ENCODE measurements at regions not wholly inside any gene's neighbourhood (a gene's known extent, or its start where the extent isn't known, plus 50 kb on each side); places are given as distances from the start of the nearest gene placed in this dataset.

- TF ChIP-seq ZBTB33 (IDR thresholded peaks at IDR 0.05; ENCODE audit: borderline replicate concordance, low read depth) (no peak), RAD21 (IDR thresholded peaks at IDR 0.05; ENCODE audit: low read length) (no peak)
Measured at GRCh38 chr7:3206101-3206500, 95.0 kb upstream of the SDK1 start (continued).

DNA sequence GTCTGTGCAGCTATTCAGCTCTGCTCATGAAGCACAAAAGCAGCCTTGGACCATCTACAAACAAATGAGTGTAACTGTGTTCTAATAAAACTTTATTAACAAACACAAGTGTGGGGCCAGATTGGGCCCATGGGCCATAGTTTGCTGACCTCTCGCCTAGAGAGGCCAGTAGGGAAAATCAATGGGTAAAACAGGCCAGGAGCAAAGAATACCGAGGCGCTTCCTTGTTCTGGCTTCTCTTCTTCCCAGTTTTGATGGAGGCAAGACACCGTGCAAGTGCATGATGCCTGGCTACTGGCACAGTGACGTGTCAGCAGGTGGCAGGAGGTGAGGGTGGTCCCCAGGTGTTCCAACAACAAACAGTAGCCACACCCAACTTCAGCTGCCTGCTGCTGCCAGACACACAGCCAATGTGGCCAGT is 94.3 kb upstream of the SDK1 start:
- Histone ChIP-seq H3K4me1 (ENCODE audit: control insufficient read depth in 1 of 2, insufficient read depth in 2 of 2, low read depth in 1 of 2, low read length in 1 of 2) (no peaks in the 10 kb centered on the region), H3K4me3 (ENCODE audit: low read depth in 2 of 2, low read length in 1 of 2) (no peak overlapping the region), H3K9me3 (no peaks in the 10 kb centered on the region; the same call in 1 of the 2 replicates), H3K79me2 (ENCODE audit: insufficient read depth) (no peaks in the 10 kb centered on the region), H3K27ac (ENCODE audit: low read depth in 2 of 2, low read length in 1 of 2) (no peak overlapping the region), H3K4me2 (no peak overlapping the region), H3K36me3 (replicated peaks in 1 of 2; ENCODE audit: control insufficient read depth in 1 of 2, insufficient read depth in 2 of 2, low read length in 1 of 2) (no peaks in the 10 kb centered on the region), H3F3A (replicated peaks; ENCODE audit: insufficient read depth) (no peaks in the 10 kb centered on the region), H4K20me1 (ENCODE audit: insufficient read depth) (no peaks in the 10 kb centered on the region), H2AFZ (ENCODE audit: low read depth) (no peak overlapping the region), H3K27me3 (ENCODE audit: insufficient read depth) (no peaks in the 10 kb centered on the region), H3K9me2 (no peaks in the 10 kb centered on the region), H3K9ac (no peak overlapping the region)
- TF ChIP-seq EP300 (IDR thresholded peaks at IDR 0.05; ENCODE audit: borderline replicate concordance in 1 of 2, low read depth in 1 of 2, low read length in 1 of 2) (no peak), NFIC (IDR thresholded peaks at IDR 0.05; ENCODE audit: borderline replicate concordance) (no peak)
- TF ChIP-seq, protein P1, sequence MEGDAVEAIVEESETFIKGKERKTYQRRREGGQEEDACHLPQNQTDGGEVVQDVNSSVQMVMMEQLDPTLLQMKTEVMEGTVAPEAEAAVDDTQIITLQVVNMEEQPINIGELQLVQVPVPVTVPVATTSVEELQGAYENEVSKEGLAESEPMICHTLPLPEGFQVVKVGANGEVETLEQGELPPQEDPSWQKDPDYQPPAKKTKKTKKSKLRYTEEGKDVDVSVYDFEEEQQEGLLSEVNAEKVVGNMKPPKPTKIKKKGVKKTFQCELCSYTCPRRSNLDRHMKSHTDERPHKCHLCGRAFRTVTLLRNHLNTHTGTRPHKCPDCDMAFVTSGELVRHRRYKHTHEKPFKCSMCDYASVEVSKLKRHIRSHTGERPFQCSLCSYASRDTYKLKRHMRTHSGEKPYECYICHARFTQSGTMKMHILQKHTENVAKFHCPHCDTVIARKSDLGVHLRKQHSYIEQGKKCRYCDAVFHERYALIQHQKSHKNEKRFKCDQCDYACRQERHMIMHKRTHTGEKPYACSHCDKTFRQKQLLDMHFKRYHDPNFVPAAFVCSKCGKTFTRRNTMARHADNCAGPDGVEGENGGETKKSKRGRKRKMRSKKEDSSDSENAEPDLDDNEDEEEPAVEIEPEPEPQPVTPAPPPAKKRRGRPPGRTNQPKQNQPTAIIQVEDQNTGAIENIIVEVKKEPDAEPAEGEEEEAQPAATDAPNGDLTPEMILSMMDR (IDR thresholded peaks at IDR 0.05): no peak
- CTCF ChIA-PET: no interaction called here
- POLR2A ChIA-PET: no interaction called here
- no peak for DNase-seq
- 43% methylated on average over 5 of the region's 5 CpGs for WGBS (ENCODE audit: low lambda C conversion rate)

GRCh38 chr7:3207387-3207902 is 93.6 kb upstream of the SDK1 start:
- H4K20me1 ChIP-seq (ENCODE audit: insufficient read depth): no peaks in the 10 kb centered on the region
- ChIA-PET CTCF (no interaction called here), POLR2A (no interaction called here)

More at GRCh38 chr7:3207387-3207902, 93.6 kb upstream of the SDK1 start:
- no peaks in the 10 kb centered on the region for H3F3A ChIP-seq (replicated peaks; ENCODE audit: insufficient read depth)
- H3K4me3 ChIP-seq (ENCODE audit: low read depth in 2 of 2, low read length in 1 of 2): no peak overlapping the region
- no peak overlapping the region for H2AFZ ChIP-seq (ENCODE audit: low read depth)
- no peaks in the 10 kb centered on the region for H3K4me1 ChIP-seq (ENCODE audit: control insufficient read depth in 1 of 2, insufficient read depth in 2 of 2, low read depth in 1 of 2, low read length in 1 of 2)
- H3K9me3 ChIP-seq: no peaks in the 10 kb centered on the region; the same call in 1 of the 2 replicates
- no peaks in the 10 kb centered on the region for H3K27me3 ChIP-seq (ENCODE audit: insufficient read depth)
- H3K4me2 ChIP-seq: no peak overlapping the region
- H3K27ac ChIP-seq (ENCODE audit: low read depth in 2 of 2, low read length in 1 of 2): no peak overlapping the region
- no peaks in the 10 kb centered on the region for H3K79me2 ChIP-seq (ENCODE audit: insufficient read depth)
- TF ChIP-seq, protein P2, sequence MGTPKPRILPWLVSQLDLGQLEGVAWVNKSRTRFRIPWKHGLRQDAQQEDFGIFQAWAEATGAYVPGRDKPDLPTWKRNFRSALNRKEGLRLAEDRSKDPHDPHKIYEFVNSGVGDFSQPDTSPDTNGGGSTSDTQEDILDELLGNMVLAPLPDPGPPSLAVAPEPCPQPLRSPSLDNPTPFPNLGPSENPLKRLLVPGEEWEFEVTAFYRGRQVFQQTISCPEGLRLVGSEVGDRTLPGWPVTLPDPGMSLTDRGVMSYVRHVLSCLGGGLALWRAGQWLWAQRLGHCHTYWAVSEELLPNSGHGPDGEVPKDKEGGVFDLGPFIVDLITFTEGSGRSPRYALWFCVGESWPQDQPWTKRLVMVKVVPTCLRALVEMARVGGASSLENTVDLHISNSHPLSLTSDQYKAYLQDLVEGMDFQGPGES (IDR thresholded peaks at IDR 0.05; ENCODE audit: low read depth, low read length): no peak
- TF ChIP-seq TEAD4 (IDR thresholded peaks at IDR 0.05; ENCODE audit: borderline replicate concordance, insufficient read depth) (no peak), SMC3 (IDR thresholded peaks at IDR 0.05; ENCODE audit: low read depth, low read length) (no peak), RXRA (IDR thresholded peaks at IDR 0.05; ENCODE audit: borderline replicate concordance, low read depth) (no peak), FOSL2 (IDR thresholded peaks at IDR 0.05; ENCODE audit: borderline replicate concordance, low read depth) (no peak), MXI1 (IDR thresholded peaks at IDR 0.05; ENCODE audit: low read depth, low read length) (no peak), TAF1 (IDR thresholded peaks at IDR 0.05; ENCODE audit: borderline replicate concordance, low read depth, low read length) (no peak)
- TF ChIP-seq, protein P3, sequence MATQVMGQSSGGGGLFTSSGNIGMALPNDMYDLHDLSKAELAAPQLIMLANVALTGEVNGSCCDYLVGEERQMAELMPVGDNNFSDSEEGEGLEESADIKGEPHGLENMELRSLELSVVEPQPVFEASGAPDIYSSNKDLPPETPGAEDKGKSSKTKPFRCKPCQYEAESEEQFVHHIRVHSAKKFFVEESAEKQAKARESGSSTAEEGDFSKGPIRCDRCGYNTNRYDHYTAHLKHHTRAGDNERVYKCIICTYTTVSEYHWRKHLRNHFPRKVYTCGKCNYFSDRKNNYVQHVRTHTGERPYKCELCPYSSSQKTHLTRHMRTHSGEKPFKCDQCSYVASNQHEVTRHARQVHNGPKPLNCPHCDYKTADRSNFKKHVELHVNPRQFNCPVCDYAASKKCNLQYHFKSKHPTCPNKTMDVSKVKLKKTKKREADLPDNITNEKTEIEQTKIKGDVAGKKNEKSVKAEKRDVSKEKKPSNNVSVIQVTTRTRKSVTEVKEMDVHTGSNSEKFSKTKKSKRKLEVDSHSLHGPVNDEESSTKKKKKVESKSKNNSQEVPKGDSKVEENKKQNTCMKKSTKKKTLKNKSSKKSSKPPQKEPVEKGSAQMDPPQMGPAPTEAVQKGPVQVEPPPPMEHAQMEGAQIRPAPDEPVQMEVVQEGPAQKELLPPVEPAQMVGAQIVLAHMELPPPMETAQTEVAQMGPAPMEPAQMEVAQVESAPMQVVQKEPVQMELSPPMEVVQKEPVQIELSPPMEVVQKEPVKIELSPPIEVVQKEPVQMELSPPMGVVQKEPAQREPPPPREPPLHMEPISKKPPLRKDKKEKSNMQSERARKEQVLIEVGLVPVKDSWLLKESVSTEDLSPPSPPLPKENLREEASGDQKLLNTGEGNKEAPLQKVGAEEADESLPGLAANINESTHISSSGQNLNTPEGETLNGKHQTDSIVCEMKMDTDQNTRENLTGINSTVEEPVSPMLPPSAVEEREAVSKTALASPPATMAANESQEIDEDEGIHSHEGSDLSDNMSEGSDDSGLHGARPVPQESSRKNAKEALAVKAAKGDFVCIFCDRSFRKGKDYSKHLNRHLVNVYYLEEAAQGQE (IDR thresholded peaks at IDR 0.05; ENCODE audit: low read depth, low read length): no peak
- DNase-seq: no peak
- WGBS (ENCODE audit: low lambda C conversion rate): 46% methylated on average over 11 of the region's 11 CpGs
- no peaks in the 10 kb centered on the region for H3K9me2 ChIP-seq
- H3K9ac ChIP-seq: no peak overlapping the region
- H3K36me3 ChIP-seq (replicated peaks in 1 of 2; ENCODE audit: control insufficient read depth in 1 of 2, insufficient read depth in 2 of 2, low read length in 1 of 2): no peaks in the 10 kb centered on the region
